ENCODE measurements at regions not wholly inside any gene's neighbourhood (a gene's known extent, or its start where the extent isn't known, plus 50 kb on each side); places are given as distances from the start of the nearest gene placed in this dataset.

- Histone ChIP-seq H3K27me3 (no peaks in the 10 kb centered on the region), H3K4me3 (no peak overlapping the region), H3K27ac (no peak overlapping the region), H3K9me3 (no peaks in the 10 kb centered on the region), H3K4me1 (no peaks in the 10 kb centered on the region), H3K36me3 (no peaks in the 10 kb centered on the region)
- DNase-seq (ENCODE audit: low spot score): no peak
- TF ChIP-seq CTCF (IDR thresholded peaks at IDR 0.05): no peak
Observed at GRCh38 chr10:53477313-53477675, 704.7 kb upstream of the MBL2 start.

GRCh38 chr10:53476650-53477312, 704.2 kb upstream of the MBL2 start:
- Histone ChIP-seq H3K27ac (no peak overlapping the region), H3K27me3 (no peaks in the 10 kb centered on the region), H3K36me3 (no peaks in the 10 kb centered on the region)

GRCh38 chr10:53469383-53469782, 696.8 kb upstream of the MBL2 start:
- TF ChIP-seq CTCF (IDR thresholded peaks at IDR 0.05): no peak
- no peak for DNase-seq (ENCODE audit: low spot score)
- Histone ChIP-seq H3K4me1 (no peaks in the 10 kb centered on the region), H3K4me3 (no peak overlapping the region), H3K27me3 (no peaks in the 10 kb centered on the region), H3K9me3 (no peaks in the 10 kb centered on the region), H3K27ac (no peak overlapping the region), H3K36me3 (no peaks in the 10 kb centered on the region)

More at GRCh38 chr10:53476650-53477312, 704.2 kb upstream of the MBL2 start:
- no peak for TF ChIP-seq CTCF (IDR thresholded peaks at IDR 0.05)
- Histone ChIP-seq H3K4me1 (no peaks in the 10 kb centered on the region), H3K4me3 (no peak overlapping the region), H3K9me3 (no peaks in the 10 kb centered on the region)
- DNase-seq (ENCODE audit: low spot score): no peak

GRCh38 chr10:53463539-53463938, 691.0 kb upstream of the MBL2 start:
- Histone ChIP-seq H3K9me3 (no peaks in the 10 kb centered on the region), H3K27ac (no peak overlapping the region), H3K27me3 (no peaks in the 10 kb centered on the region), H3K36me3 (no peaks in the 10 kb centered on the region), H3K4me1 (no peaks in the 10 kb centered on the region), H3K4me3 (no peak overlapping the region)
- TF ChIP-seq CTCF (IDR thresholded peaks at IDR 0.05): no peak
- DNase-seq (ENCODE audit: low spot score): no peak

- TF ChIP-seq CTCF (IDR thresholded peaks at IDR 0.05): no peak
- no peaks in the 10 kb centered on the region for H3K4me1 ChIP-seq
- H3K4me3 ChIP-seq: no peak overlapping the region
- H3K27me3 ChIP-seq: no peaks in the 10 kb centered on the region
- no peak overlapping the region for H3K27ac ChIP-seq
- no peak for DNase-seq (ENCODE audit: low spot score)
- H3K36me3 ChIP-seq: no peaks in the 10 kb centered on the region
- H3K9me3 ChIP-seq: no peaks in the 10 kb centered on the region
Observed at GRCh38 chr10:53458007-53458406, 685.4 kb upstream of the MBL2 start.

GRCh38 chr10:53453196-53453595, 680.6 kb upstream of the MBL2 start:
- no peak for DNase-seq (ENCODE audit: low spot score)
- no peaks in the 10 kb centered on the region for H3K36me3 ChIP-seq
- H3K9me3 ChIP-seq: no peaks in the 10 kb centered on the region
- no peaks in the 10 kb centered on the region for H3K27me3 ChIP-seq
- H3K27ac ChIP-seq: no peak overlapping the region
- no peak overlapping the region for H3K4me3 ChIP-seq
- no peaks in the 10 kb centered on the region for H3K4me1 ChIP-seq
- no peak for TF ChIP-seq CTCF (IDR thresholded peaks at IDR 0.05)

Data from right atrium auricular region (tissue), 2 donors.